22Rv1 (cell line): ENCODE measurements at regions not wholly inside any gene's neighbourhood (a gene's known extent, or its start where the extent isn't known, plus 50 kb on each side); places are given as distances from the start of the nearest gene placed in this dataset.

Source experiments
- ZFX ChIP-seq: fragments of 450-650 bp; IDR thresholded peaks from 2 replicates; pipeline ENCODE4 v1.6.1; 2017; ENCODE audit warnings: antibody characterized with exemption, borderline replicate concordance
- TF ChIP-seq, protein P1 (sequence below): fragments of 450-650 bp; IDR thresholded peaks from 2 replicates; pipeline ENCODE4 v1.5.1; 2017; ENCODE audit warnings: mild to moderate bottlenecking

- TF ChIP-seq, protein P1, sequence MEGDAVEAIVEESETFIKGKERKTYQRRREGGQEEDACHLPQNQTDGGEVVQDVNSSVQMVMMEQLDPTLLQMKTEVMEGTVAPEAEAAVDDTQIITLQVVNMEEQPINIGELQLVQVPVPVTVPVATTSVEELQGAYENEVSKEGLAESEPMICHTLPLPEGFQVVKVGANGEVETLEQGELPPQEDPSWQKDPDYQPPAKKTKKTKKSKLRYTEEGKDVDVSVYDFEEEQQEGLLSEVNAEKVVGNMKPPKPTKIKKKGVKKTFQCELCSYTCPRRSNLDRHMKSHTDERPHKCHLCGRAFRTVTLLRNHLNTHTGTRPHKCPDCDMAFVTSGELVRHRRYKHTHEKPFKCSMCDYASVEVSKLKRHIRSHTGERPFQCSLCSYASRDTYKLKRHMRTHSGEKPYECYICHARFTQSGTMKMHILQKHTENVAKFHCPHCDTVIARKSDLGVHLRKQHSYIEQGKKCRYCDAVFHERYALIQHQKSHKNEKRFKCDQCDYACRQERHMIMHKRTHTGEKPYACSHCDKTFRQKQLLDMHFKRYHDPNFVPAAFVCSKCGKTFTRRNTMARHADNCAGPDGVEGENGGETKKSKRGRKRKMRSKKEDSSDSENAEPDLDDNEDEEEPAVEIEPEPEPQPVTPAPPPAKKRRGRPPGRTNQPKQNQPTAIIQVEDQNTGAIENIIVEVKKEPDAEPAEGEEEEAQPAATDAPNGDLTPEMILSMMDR = no peak
- TF ChIP-seq ZFX = no peak
These were observed 233.3 kb upstream of the SFSWAP start for GRCh38 chr12:131477613-131478012.
